ENCODE measurements at regions not wholly inside any gene's neighbourhood (a gene's known extent, or its start where the extent isn't known, plus 50 kb on each side); places are given as distances from the start of the nearest gene placed in this dataset.

- no peak overlapping the region for H2BK12ac ChIP-seq (ENCODE audit: low read length in 2 of 2)
- no peak overlapping the region for H3K14ac ChIP-seq (ENCODE audit: low read length in 2 of 2)
- no peaks in the 10 kb centered on the region for H3K9me3 ChIP-seq (ENCODE audit: control insufficient read depth, low read length)
- no peak overlapping the region for H3K27ac ChIP-seq (ENCODE audit: low read length, poor library complexity, severe bottlenecking)
- H3K23ac ChIP-seq (ENCODE audit: low read length in 2 of 2) = no peak overlapping the region
- no peak overlapping the region for H3K9ac ChIP-seq (ENCODE audit: low read length)
- no peaks in the 10 kb centered on the region for H3K4me1 ChIP-seq (ENCODE audit: control insufficient read depth, insufficient read depth, low read depth, low read length)
- H3K27me3 ChIP-seq (ENCODE audit: control insufficient read depth in 1 of 2, insufficient read depth in 1 of 2, low read length in 2 of 2) = no peaks in the 10 kb centered on the region
- H2AFZ ChIP-seq (ENCODE audit: low read depth, low read length) = no peak overlapping the region
- H2BK15ac ChIP-seq (ENCODE audit: low read depth, poor library complexity, severe bottlenecking) = no peak overlapping the region
- H3K4ac ChIP-seq (ENCODE audit: low read depth in 1 of 2, low read length in 2 of 2) = no peak overlapping the region
- no peak overlapping the region for H3K4me3 ChIP-seq (ENCODE audit: insufficient read depth in 1 of 2, low read depth in 1 of 2, low read length in 2 of 2)
- H3K36me3 ChIP-seq (ENCODE audit: control insufficient read depth in 1 of 2, insufficient read depth in 2 of 2, low read depth in 1 of 2, low read length in 2 of 2) = no peaks in the 10 kb centered on the region
- no peak overlapping the region for H2BK120ac ChIP-seq (ENCODE audit: low read depth, low read length)
- H3K79me1 ChIP-seq (replicated peaks; ENCODE audit: low read length, poor library complexity, severe bottlenecking) = no peaks in the 10 kb centered on the region
- H3K18ac ChIP-seq (ENCODE audit: low read depth in 1 of 2, low read length in 2 of 2) = no peak overlapping the region
- no peak overlapping the region for H4K91ac ChIP-seq (ENCODE audit: low read length)
- H2BK5ac ChIP-seq (ENCODE audit: low read depth, low read length, poor library complexity, severe bottlenecking) = no peak overlapping the region
- no peak for DNase-seq
- no peak overlapping the region for H4K8ac ChIP-seq (ENCODE audit: low read length)
- no peak overlapping the region for H2AK5ac ChIP-seq (ENCODE audit: low read length, severe bottlenecking)
- no peak overlapping the region for H3K4me2 ChIP-seq (ENCODE audit: low read length, poor library complexity, severe bottlenecking)
Observed at GRCh38 chr12:92615086-92615485, 87.7 kb upstream of the PLEKHG7 start.

DNA sequence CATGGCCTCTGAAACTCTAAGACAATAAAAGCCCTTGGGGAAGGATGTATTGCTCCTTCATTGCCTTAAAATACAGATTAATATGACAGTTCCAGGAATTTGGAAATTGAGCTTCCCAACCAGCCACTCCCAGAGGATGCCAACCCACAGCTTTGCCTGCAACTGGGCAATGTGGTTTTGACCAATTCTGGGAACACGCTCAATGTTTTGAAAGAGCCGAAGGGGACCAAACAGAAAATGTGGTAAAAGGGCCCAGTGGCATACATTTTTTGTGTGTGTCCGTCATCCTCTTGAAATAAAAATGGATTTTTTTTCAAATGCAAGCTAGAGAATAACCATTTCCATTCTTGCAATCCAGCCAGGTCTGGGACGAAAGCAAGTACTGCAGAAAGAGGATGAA lies 88.3 kb upstream of the PLEKHG7 start:
- H3K79me1 ChIP-seq (replicated peaks; ENCODE audit: low read length, poor library complexity, severe bottlenecking) = no peaks in the 10 kb centered on the region
- DNase-seq = no peak
- H2BK120ac ChIP-seq (ENCODE audit: low read depth, low read length) = no peak overlapping the region
- no peak overlapping the region for H2AFZ ChIP-seq (ENCODE audit: low read depth, low read length)
- H3K9ac ChIP-seq (ENCODE audit: low read length) = no peak overlapping the region
- H3K27ac ChIP-seq (ENCODE audit: low read length, poor library complexity, severe bottlenecking) = no peak overlapping the region
- H3K4me1 ChIP-seq (ENCODE audit: control insufficient read depth, insufficient read depth, low read depth, low read length) = no peaks in the 10 kb centered on the region
- H2BK12ac ChIP-seq (ENCODE audit: low read length in 2 of 2) = no peak overlapping the region
- no peaks in the 10 kb centered on the region for H3K36me3 ChIP-seq (ENCODE audit: control insufficient read depth in 1 of 2, insufficient read depth in 2 of 2, low read depth in 1 of 2, low read length in 2 of 2)
- no peak overlapping the region for H3K4me2 ChIP-seq (ENCODE audit: low read length, poor library complexity, severe bottlenecking)
- no peak overlapping the region for H2BK15ac ChIP-seq (ENCODE audit: low read depth, poor library complexity, severe bottlenecking)
- no peak overlapping the region for H3K14ac ChIP-seq (ENCODE audit: low read length in 2 of 2)
- 100% methylated on average over 3 of the region's 4 CpGs for WGBS
- no peak overlapping the region for H3K23ac ChIP-seq (ENCODE audit: low read length in 2 of 2)
- H3K4me3 ChIP-seq (ENCODE audit: insufficient read depth in 1 of 2, low read depth in 1 of 2, low read length in 2 of 2) = no peak overlapping the region
- no peak overlapping the region for H4K91ac ChIP-seq (ENCODE audit: low read length)
- H3K4ac ChIP-seq (ENCODE audit: low read depth in 1 of 2, low read length in 2 of 2) = no peak overlapping the region
- H3K9me3 ChIP-seq (ENCODE audit: control insufficient read depth, low read length) = no peaks in the 10 kb centered on the region
- no peak overlapping the region for H2BK5ac ChIP-seq (ENCODE audit: low read depth, low read length, poor library complexity, severe bottlenecking)
- H4K8ac ChIP-seq (ENCODE audit: low read length) = no peak overlapping the region
- H2AK5ac ChIP-seq (ENCODE audit: low read length, severe bottlenecking) = no peak overlapping the region
- no peak overlapping the region for H3K18ac ChIP-seq (ENCODE audit: low read depth in 1 of 2, low read length in 2 of 2)
- H3K27me3 ChIP-seq (ENCODE audit: control insufficient read depth in 1 of 2, insufficient read depth in 1 of 2, low read length in 2 of 2) = no peaks in the 10 kb centered on the region

DNA sequence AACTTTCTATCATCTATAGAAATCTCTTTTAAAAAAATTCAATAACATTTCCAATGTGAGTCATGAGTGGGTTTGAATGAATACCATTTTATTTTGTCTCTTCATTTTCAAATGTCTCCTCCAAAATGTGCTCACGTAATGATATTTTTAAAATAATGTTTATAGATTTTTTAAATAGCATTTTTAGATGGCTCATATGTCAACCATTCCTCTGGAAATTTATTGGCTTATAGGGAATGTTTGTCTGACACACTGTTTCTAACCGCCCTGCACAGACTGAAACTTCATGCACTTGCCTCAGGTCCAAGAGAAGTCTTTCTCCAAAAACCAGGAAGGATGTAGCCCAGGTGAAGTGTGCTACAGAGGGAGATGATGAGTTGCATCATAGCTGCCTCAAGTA lies 88.8 kb upstream of the PLEKHG7 start:
- Histone ChIP-seq H3K27me3 (ENCODE audit: control insufficient read depth in 1 of 2, insufficient read depth in 1 of 2, low read length in 2 of 2) (no peaks in the 10 kb centered on the region), H2BK15ac (ENCODE audit: low read depth, poor library complexity, severe bottlenecking) (no peak overlapping the region)
- WGBS = 100% methylated on average over 1 of the region's 2 CpGs

GRCh38 chr12:92612611-92613010 lies 90.2 kb upstream of the PLEKHG7 start:
- no peak overlapping the region for H3K23ac ChIP-seq (ENCODE audit: low read length in 2 of 2)
- no peak overlapping the region for H2BK5ac ChIP-seq (ENCODE audit: low read depth, low read length, poor library complexity, severe bottlenecking)
- H2AK5ac ChIP-seq (ENCODE audit: low read length, severe bottlenecking) = no peak overlapping the region
- H3K9ac ChIP-seq (ENCODE audit: low read length) = no peak overlapping the region
- no peak overlapping the region for H4K8ac ChIP-seq (ENCODE audit: low read length)
- no peak overlapping the region for H2BK15ac ChIP-seq (ENCODE audit: low read depth, poor library complexity, severe bottlenecking)
- 95% methylated on average over 2 of the region's 2 CpGs for WGBS
- no peaks in the 10 kb centered on the region for H3K36me3 ChIP-seq (ENCODE audit: control insufficient read depth in 1 of 2, insufficient read depth in 2 of 2, low read depth in 1 of 2, low read length in 2 of 2)
- H3K9me3 ChIP-seq (ENCODE audit: control insufficient read depth, low read length) = no peaks in the 10 kb centered on the region
- H3K14ac ChIP-seq (ENCODE audit: low read length in 2 of 2) = no peak overlapping the region
- H3K27ac ChIP-seq (ENCODE audit: low read length, poor library complexity, severe bottlenecking) = no peak overlapping the region
- no peak overlapping the region for H3K18ac ChIP-seq (ENCODE audit: low read depth in 1 of 2, low read length in 2 of 2)
- no peak overlapping the region for H2BK12ac ChIP-seq (ENCODE audit: low read length in 2 of 2)
- H2AFZ ChIP-seq (ENCODE audit: low read depth, low read length) = no peak overlapping the region
- no peak overlapping the region for H4K91ac ChIP-seq (ENCODE audit: low read length)
- H3K79me1 ChIP-seq (replicated peaks; ENCODE audit: low read length, poor library complexity, severe bottlenecking) = no peaks in the 10 kb centered on the region
- H2BK120ac ChIP-seq (ENCODE audit: low read depth, low read length) = no peak overlapping the region
- no peak for DNase-seq
- H3K4me1 ChIP-seq (ENCODE audit: control insufficient read depth, insufficient read depth, low read depth, low read length) = no peaks in the 10 kb centered on the region
- H3K4me2 ChIP-seq (ENCODE audit: low read length, poor library complexity, severe bottlenecking) = no peak overlapping the region
- no peaks in the 10 kb centered on the region for H3K27me3 ChIP-seq (ENCODE audit: control insufficient read depth in 1 of 2, insufficient read depth in 1 of 2, low read length in 2 of 2)
- no peak overlapping the region for H3K4ac ChIP-seq (ENCODE audit: low read depth in 1 of 2, low read length in 2 of 2)
- no peak overlapping the region for H3K4me3 ChIP-seq (ENCODE audit: insufficient read depth in 1 of 2, low read depth in 1 of 2, low read length in 2 of 2)

More for the DNA sequence above, 88.8 kb upstream of the PLEKHG7 start:
- no peaks in the 10 kb centered on the region for H3K36me3 ChIP-seq (ENCODE audit: control insufficient read depth in 1 of 2, insufficient read depth in 2 of 2, low read depth in 1 of 2, low read length in 2 of 2)
- no peak overlapping the region for H2BK5ac ChIP-seq (ENCODE audit: low read depth, low read length, poor library complexity, severe bottlenecking)
- H4K91ac ChIP-seq (ENCODE audit: low read length) = no peak overlapping the region
- H2BK12ac ChIP-seq (ENCODE audit: low read length in 2 of 2) = no peak overlapping the region
- H3K14ac ChIP-seq (ENCODE audit: low read length in 2 of 2) = no peak overlapping the region
- H3K9ac ChIP-seq (ENCODE audit: low read length) = no peak overlapping the region
- H3K4me3 ChIP-seq (ENCODE audit: insufficient read depth in 1 of 2, low read depth in 1 of 2, low read length in 2 of 2) = no peak overlapping the region
- no peak overlapping the region for H3K4ac ChIP-seq (ENCODE audit: low read depth in 1 of 2, low read length in 2 of 2)
- no peak overlapping the region for H2AFZ ChIP-seq (ENCODE audit: low read depth, low read length)
- H2BK120ac ChIP-seq (ENCODE audit: low read depth, low read length) = no peak overlapping the region
- H3K23ac ChIP-seq (ENCODE audit: low read length in 2 of 2) = no peak overlapping the region
- no peaks in the 10 kb centered on the region for H3K79me1 ChIP-seq (replicated peaks; ENCODE audit: low read length, poor library complexity, severe bottlenecking)
- no peak overlapping the region for H3K18ac ChIP-seq (ENCODE audit: low read depth in 1 of 2, low read length in 2 of 2)
- H3K27ac ChIP-seq (ENCODE audit: low read length, poor library complexity, severe bottlenecking) = no peak overlapping the region
- no peak overlapping the region for H3K4me2 ChIP-seq (ENCODE audit: low read length, poor library complexity, severe bottlenecking)
- no peak overlapping the region for H4K8ac ChIP-seq (ENCODE audit: low read length)
- H3K9me3 ChIP-seq (ENCODE audit: control insufficient read depth, low read length) = no peaks in the 10 kb centered on the region
- H2AK5ac ChIP-seq (ENCODE audit: low read length, severe bottlenecking) = no peak overlapping the region
- no peaks in the 10 kb centered on the region for H3K4me1 ChIP-seq (ENCODE audit: control insufficient read depth, insufficient read depth, low read depth, low read length)
- DNase-seq = no peak

Data from mesenchymal stem cell (in vitro differentiated cells and primary cell).